Brain microvascular endothelial cell (primary cell): ENCODE measurements at regions not wholly inside any gene's neighbourhood (a gene's known extent, or its start where the extent isn't known, plus 50 kb on each side); places are given as distances from the start of the nearest gene placed in this dataset.

Experiments used
- DNase-seq: peaks from one replicate; pipeline ENCODE4 v3.0.0-alpha.2; 2020
- H3K27ac ChIP-seq: fragments of 250-450 bp; sonication (Bioruptor Pico); 2 replicates; pipeline ENCODE4 v1.5.1; 2020; ENCODE audit warnings: mild to moderate bottlenecking, moderate library complexity
- H3K27me3 ChIP-seq: fragments of 250-450 bp; sonication (Bioruptor Pico); replicated peaks from 2 replicates; pipeline ENCODE4 v1.5.1; 2020; ENCODE audit warnings: mild to moderate bottlenecking
- H3K36me3 ChIP-seq: fragments of 250-450 bp; sonication (Bioruptor Pico); replicated peaks from 2 replicates; pipeline ENCODE4 v1.5.1; 2020; ENCODE audit warnings: mild to moderate bottlenecking
- H3K4me3 ChIP-seq: 2 replicates; pipeline ENCODE4 v1.5.1; 2011; ENCODE audit warnings: low read depth, mild to moderate bottlenecking, control low read depth, low read length, moderate library complexity
- CTCF ChIP-seq: IDR thresholded peaks from 2 replicates; pipeline ENCODE4 v1.5.1; 2011; ENCODE audit warnings: low read depth, mild to moderate bottlenecking, moderate library complexity, low read length, control low read depth, inconsistent platforms; ENCODE audit errors: missing control alignments
- in situ Hi-C: cut with HindIII; loops from 2 replicates; pipeline ENCODE4 v1.10.0; 2017; ENCODE audit warnings: low sequenced_read_pairs, low pct_ligation_motif_present

DNA sequence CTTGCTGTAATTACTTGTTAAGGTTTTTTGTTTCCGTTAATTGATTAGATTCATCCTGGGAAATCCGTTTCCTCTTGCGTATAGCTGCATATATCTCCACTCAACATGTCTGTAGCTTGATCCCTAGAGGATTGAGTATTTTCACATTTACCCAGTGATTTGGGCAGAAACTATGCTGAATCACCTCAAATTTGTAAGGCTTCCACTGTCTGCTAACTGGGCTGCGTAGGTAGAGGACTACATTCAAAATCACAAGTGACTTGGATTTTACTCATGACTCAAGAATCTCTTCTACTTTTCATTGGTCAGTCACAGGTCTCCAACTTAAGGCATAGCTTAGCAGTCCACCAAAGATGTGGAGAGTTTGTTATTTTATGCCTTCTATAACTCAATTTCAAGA lies 141.8 kb downstream of the POLR1F start:
- DNase-seq = peak; percentile 7
- H3K27me3 ChIP-seq = no peaks in the 10 kb centered on the region
- no peak for TF ChIP-seq CTCF
- in situ Hi-C loops = no loop called here
- no peak overlapping the region for H3K27ac ChIP-seq
- no peaks in the 10 kb centered on the region for H3K36me3 ChIP-seq
- no peak overlapping the region for H3K4me3 ChIP-seq

DNA sequence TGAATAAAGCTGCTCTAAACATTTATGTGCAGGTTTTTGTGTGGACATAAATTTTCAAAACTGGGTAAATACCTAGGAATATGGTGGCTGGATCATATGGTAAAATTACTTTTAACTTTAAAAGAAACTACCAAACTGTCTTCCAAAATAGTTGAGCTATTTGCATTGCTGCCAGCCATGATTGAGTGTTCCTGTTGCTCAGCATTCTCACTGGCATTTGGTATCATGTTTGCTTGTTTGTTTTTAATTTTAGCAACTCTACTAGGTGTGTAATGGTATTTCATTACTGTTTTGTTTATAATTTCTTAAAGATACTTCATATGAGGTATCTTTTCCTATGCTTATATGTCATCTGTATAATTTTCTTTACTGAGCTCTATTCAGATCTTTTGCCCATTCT lies 143.2 kb downstream of the POLR1F start:
- Histone ChIP-seq H3K36me3 (no peaks in the 10 kb centered on the region), H3K4me3 (no peak overlapping the region), H3K27me3 (no peaks in the 10 kb centered on the region), H3K27ac (no peak overlapping the region)
- in situ Hi-C loops = no loop called here
- TF ChIP-seq CTCF = no peak
- DNase-seq = no peak

GRCh38 chr7:19561121-19561805 lies 147.6 kb downstream of the POLR1F start:
- no peaks in the 10 kb centered on the region for H3K27me3 ChIP-seq
- DNase-seq = peak; percentile 10
- in situ Hi-C loops = no loop called here
- no peaks in the 10 kb centered on the region for H3K36me3 ChIP-seq
- no peak for TF ChIP-seq CTCF
- H3K27ac ChIP-seq = peak overlapping the region; percentile 95
- H3K4me3 ChIP-seq = no peak overlapping the region

DNA sequence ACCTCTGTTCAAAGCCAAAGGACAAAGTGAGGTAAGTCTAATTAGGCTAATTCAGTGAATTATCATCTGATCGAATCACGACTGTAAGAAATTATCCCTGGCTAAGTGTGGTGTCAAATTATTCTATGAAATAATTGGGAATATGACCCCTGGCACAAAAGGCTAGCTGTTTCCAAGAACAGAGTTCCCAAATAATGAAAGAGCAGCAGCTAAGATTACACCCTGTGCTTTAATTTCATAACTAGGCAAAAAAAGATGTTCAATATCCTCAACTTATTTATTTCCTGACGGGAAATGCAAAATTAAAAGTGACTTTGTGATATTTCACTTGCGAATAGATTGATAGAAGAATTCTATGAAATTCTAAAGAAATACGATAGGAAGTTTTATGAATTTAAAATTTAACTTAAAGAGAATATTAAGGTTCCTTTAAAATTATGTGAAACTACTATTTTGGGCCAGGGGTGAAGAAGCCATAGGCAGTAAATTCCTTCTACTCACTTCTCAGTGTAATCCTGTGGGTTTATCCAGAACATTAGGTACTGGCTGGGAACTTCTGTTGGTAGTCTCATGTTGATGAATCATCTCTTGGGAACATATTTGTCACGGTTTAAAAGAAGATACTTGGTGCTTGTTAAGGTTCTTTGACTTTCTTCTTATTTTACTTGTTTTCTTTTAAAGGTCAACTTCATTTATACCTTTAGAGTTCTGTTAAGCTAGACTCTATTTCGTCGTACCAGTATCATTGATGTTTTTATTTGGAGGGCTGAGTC lies 148.5 kb downstream of the POLR1F start:
- DNase-seq = peak; percentile 77
- no peaks in the 10 kb centered on the region for H3K27me3 ChIP-seq
- H3K4me3 ChIP-seq = no peak overlapping the region
- no peak for TF ChIP-seq CTCF
- peak overlapping the region; percentile 95 for H3K27ac ChIP-seq
- no peaks in the 10 kb centered on the region for H3K36me3 ChIP-seq
- in situ Hi-C loops = no loop called here

- Histone ChIP-seq H3K27ac (peak overlapping the region; percentile 95), H3K27me3 (no peaks in the 10 kb centered on the region), H3K36me3 (no peaks in the 10 kb centered on the region), H3K4me3 (no peak overlapping the region)
- no peak for TF ChIP-seq CTCF
- peak; percentile 76 for DNase-seq
- in situ Hi-C loops = no loop called here
These were observed 150.3 kb downstream of the POLR1F start for GRCh38 chr7:19558527-19558926.
